HG03571 (cell line): ENCODE measurements at regions not wholly inside any gene's neighbourhood (a gene's known extent, or its start where the extent isn't known, plus 50 kb on each side); places are given as distances from the start of the nearest gene placed in this dataset.
"Not testable (repeated sequence)": the region's sequence is repeated elsewhere in the genome, so short reads cannot be mapped to it uniquely, and the experiment has no call there.

Experiments
- ATAC-seq: cut with Tn5 transposase; IDR thresholded peaks from one replicate; pipeline ENCODE4 v1.9.1; 2021; ENCODE audit not compliant: unreplicated experiment

DNA sequence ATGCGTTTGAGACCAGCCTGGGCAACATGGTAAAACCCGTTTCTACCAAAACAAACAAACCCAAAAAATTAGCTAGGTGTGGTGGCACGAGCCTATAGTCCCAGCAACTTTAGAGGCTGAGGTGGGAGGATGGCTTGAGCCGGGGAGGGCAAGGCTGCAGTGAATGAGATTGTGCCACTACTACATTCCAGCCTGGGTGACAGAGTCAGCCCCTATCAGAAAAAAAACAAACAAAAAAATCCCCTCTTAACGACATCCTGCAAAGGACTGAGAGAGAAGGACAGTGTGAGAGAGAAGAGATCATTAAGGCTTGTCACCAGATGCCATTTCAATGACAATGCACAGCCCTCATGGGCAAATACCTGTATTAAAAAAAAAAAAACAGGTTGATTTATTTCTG is 266.7 kb upstream of the ATP10A start:
- no peak for ATAC-seq

- no peak for ATAC-seq
Measured at GRCh38 chr15:26128611-26129140, 265.5 kb upstream of the ATP10A start.

- ATAC-seq: no peak
Measured at GRCh38 chr15:26126819-26127387, 263.8 kb upstream of the ATP10A start.

DNA sequence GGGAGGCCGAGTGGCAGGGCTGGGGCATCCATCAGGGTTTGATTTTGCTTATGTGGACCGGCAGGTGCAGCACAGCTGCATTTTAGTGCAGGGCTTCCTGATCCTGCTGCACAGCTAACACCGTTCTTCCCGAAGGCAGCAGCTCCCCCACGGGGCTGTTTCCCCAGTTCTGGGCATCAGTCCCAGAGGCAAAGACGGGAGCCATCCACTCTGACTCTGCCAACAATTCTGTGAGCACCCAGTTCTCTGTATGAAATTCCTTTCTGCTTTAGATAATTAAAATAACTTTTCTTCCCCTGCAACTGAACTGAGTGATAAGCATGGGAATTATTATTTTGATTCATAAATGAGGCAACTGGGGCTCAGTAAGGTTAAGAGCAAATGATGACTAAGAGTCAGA is 262.9 kb upstream of the ATP10A start:
- no peak for ATAC-seq

DNA sequence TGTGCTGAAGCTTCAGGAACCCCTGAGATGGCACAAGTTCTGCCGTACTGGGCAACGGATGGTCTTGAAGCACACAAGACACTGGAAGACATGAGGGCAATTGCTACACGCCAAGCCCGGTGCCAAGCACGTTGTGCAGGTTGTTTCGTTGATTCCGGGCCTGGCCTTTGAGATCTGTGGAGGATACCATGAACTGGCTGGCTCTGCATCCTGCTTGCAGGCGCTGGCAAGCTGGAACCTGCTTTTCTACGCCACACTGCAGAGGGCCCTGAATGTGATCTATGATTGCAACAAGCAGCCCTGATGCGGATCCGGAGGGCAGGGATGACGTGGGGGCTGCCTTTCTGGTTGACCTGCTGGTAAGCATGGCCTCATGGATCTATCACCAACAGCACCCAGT is 262.5 kb upstream of the ATP10A start:
- ATAC-seq: no peak

DNA sequence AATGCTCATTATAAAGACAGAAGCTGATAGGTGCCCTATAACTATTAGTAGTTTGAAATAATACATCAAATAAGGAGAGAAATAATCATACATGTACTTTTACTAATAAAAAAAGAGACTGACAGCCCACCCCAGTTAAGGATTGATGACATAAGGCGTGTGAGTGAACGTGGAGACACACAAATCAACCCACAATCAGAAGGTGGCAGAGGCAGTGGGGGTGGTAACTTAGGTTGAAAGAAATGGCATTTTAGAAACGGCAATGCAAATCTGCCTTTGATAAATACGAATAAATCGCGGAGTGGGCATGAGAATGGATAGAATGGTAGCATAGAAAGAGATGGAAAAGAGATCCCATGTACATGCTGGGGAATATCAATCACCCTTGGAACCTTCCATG is 256.2 kb upstream of the ATP10A start:
- no peak for ATAC-seq

GRCh38 chr15:26115229-26115943 is 252.3 kb upstream of the ATP10A start:
- ATAC-seq: no peak

- not testable (repeated sequence) for ATAC-seq
Measured at GRCh38 chr15:26114128-26114527, 251.0 kb upstream of the ATP10A start.

GRCh38 chr15:26113296-26113695 is 250.2 kb upstream of the ATP10A start:
- no peak for ATAC-seq

GRCh38 chr15:26109203-26109602 is 246.1 kb upstream of the ATP10A start:
- no peak for ATAC-seq

- no peak for ATAC-seq
Measured at GRCh38 chr15:26106556-26106955, 243.4 kb upstream of the ATP10A start.

DNA sequence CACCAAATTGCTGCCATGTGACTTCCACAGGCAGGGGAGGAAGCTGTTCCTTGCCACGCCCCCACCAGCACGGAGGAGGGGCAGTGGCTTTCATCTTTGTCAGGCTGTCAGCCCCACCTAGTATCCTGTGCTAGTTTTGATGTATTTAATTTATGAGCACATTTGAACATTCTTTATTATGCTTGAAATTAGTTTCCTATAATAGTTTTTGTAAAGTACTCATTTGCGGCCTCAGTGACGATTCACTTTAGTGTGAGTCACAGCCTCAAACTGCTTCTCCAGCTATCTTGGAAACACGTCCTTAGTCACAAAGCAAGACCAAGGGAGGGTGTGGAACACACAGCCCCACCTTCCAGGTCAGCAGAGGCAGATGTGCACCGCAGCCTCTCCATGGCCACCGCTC is 239.9 kb upstream of the ATP10A start:
- ATAC-seq: no peak

GRCh38 chr15:26102365-26102764 is 239.2 kb upstream of the ATP10A start:
- no peak for ATAC-seq

DNA sequence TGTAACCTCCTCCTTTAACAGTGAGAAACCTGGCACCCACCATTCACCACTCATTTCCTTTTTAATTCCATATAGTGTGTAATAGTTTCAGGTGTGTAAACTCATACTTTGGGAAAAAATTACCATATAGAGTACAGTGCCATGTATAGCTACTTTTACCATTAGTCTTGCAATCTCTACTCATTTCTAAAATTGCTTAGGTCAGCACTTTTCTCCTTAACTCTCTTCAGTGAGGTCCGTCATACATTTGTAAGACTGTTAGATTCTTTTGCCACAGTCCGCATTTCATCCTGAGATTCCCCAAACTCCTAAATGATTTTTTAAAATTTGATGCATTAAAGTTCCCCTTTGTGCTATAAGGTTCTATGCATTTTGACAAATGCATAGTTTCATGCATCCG is 238.3 kb upstream of the ATP10A start:
- no peak for ATAC-seq

DNA sequence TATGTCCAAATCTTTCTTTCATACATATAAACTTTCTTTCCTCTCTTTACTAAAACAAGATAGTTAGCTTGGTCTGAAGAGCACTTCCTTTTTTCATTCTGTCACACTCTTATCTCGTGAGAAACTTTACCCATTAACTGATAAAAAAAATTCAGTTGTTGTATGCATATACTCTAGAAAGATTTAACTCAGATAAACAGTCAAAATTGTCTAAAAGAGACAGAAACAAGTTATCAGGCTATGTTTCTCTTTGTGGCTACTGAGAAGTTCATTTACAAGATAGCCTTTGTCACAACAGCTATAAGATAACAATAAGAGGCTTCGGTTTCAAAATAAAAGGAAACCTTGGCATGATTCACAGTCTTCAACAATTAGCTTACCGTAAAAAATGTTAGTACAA is 235.7 kb upstream of the ATP10A start:
- ATAC-seq: no peak

- no peak for ATAC-seq
Measured at GRCh38 chr15:26097216-26097615, 234.1 kb upstream of the ATP10A start.

DNA sequence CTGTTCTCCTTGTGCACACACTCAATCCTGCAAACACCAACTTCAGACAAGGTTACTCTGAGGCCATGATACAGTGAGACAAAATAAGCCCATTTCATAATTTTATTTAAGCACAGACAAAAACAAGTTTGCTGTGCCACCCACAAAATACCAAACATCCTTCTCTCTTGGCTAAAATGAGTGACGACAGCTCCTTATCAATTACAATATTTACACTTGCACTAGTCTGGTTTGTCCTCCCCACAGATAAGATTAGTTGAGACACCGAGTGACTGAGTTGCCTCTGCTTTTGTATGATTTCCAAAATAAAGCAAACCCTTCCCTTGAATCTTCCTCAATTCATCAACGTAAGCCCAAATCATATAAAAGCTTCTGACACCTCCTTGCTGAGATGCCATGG is 233.5 kb upstream of the ATP10A start:
- ATAC-seq: no peak

- no peak for ATAC-seq
Measured at GRCh38 chr15:26095710-26096330, 232.7 kb upstream of the ATP10A start.

DNA sequence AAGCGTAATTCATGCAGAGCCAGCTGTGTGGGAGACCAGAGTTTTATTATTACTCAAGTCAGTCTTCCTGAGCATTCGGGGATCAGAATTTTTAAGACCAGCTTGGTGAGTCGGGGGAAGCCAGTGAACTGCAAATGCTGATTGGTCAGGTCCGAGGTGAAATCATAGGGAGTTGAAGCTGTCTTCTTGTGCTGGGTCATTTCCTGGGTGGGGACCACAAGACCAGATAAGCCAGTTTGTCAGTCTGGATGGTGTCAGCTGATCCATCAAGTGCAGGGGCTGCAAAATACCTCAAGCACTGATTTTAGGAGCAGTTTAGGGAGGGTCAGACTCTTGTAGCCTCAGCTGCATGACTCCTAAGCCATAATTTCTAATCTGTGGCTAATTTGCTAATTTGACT is 228.1 kb upstream of the ATP10A start:
- ATAC-seq: no peak

DNA sequence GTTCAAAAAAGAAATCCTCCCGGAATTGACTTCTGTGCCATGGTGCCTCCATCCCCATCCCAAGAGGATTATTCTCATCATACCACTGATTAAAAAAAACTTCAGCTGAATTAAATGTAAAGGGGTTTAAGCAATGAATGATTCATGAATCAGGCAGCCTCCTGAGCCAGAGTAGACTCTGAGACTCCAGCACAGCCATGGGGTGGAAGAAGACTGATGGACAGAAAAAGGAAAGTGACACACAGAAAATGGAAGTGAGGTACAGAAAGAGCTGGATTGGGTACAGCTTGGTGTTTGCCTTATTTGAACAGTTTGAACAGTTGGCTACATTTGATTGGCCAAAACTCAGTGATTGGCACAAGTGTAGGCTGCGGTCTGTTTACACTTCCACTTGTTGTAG is 224.8 kb upstream of the ATP10A start:
- ATAC-seq: no peak

- ATAC-seq: no peak
Measured at GRCh38 chr15:26087395-26087794, 224.3 kb upstream of the ATP10A start.

DNA sequence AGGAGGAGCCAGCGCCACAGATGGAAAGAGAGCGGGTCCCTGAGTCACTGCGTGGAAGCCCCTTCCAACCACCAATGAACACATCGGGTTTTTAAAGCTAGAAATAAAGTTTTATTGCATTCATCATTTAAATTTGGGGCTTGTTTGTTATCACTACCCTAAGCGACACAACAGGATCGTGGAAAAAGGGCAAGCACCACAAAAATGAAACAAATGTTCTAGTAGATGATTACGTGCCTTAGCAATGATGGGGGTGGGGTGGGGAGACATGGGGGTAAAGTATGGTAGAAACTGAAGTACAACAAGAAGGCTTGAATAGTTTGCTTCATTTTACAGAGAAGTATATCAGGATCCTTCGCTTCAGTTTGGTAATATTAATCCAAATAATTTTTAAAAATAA is 221.6 kb upstream of the ATP10A start:
- no peak for ATAC-seq
